Sigmoid colon (tissue), 6 donors: ENCODE measurements at regions not wholly inside any gene's neighbourhood (a gene's known extent, or its start where the extent isn't known, plus 50 kb on each side); places are given as distances from the start of the nearest gene placed in this dataset.

Experiments used
- DNase-seq: peaks from one replicate; pipeline ENCODE4 v3.0.0-alpha.2; 2019
- H3K27ac ChIP-seq, 4 donors: fragments of 200-600 bp; sonication (generic); one replicate each; pipeline ENCODE4 v1.5.1; 2016 to 2019; ENCODE audit warnings: mild to moderate bottlenecking in 1 of 4
- H3K27me3 ChIP-seq, 3 donors: fragments of 200-600 bp; sonication (generic); one replicate each; pipeline ENCODE4 v1.5.1; 2019; ENCODE audit warnings: mild to moderate bottlenecking in 1 of 3
- H3K36me3 ChIP-seq, 4 donors: fragments of 200-600 bp; sonication (generic); one replicate each; pipeline ENCODE4 v1.5.1; 2016 to 2019
- H3K4me1 ChIP-seq, 4 donors: fragments of 200-600 bp; sonication (generic); one replicate each; pipeline ENCODE4 v1.5.1; 2017 to 2019
- H3K4me3 ChIP-seq, 4 donors: fragments of 200-600 bp; sonication (generic); one replicate each; pipeline ENCODE4 v1.5.1; 2017 to 2019; ENCODE audit warnings: mild to moderate bottlenecking in 2 of 4, moderate library complexity in 1 of 4
- H3K9me3 ChIP-seq, 4 donors: fragments of 200-600 bp in 3 of 4; sonication (generic) in 3 of 4; one replicate each; pipeline versions ENCODE4 v1.5.1 to v1.6.1; 2013 to 2019
- CTCF ChIP-seq, 4 experiments: fragments of 450-650 bp in 3 of 4; fragments of 200-600 bp in 1 of 4; IDR thresholded peaks; one replicate each; pipeline ENCODE4 v1.5.1; 2016 to 2019; ENCODE audit warnings: antibody characterized with exemption in 4 of 4, mild to moderate bottlenecking in 3 of 4, moderate library complexity in 2 of 4
- EP300 ChIP-seq, 4 donors: sonication (generic); formaldehyde crosslinking; IDR thresholded peaks; one replicate each; pipeline ENCODE4 v1.6.1; 2017; ENCODE audit warnings: antibody characterized with exemption in 4 of 4
- POLR2A ChIP-seq, 2 donors: fragments of 450-650 bp; IDR thresholded peaks; one replicate each; pipeline ENCODE4 v1.6.1; 2016; ENCODE audit warnings: antibody characterized with exemption in 2 of 2, mild to moderate bottlenecking in 2 of 2, moderate library complexity in 2 of 2
- POLR2AphosphoS5 ChIP-seq, 4 donors: sonication (generic); formaldehyde crosslinking; IDR thresholded peaks; one replicate each; pipeline ENCODE4 v1.6.1; 2017; ENCODE audit warnings: antibody characterized with exemption in 4 of 4
- WGBS, 2 donors: extraction: QIAGEN DNeasy Blood & Tissue Kit; methylation state at CpG; one replicate each; pipeline ENCODE4 v1.1.7; 2013; 5-methylcytosine and 5-hydroxymethylcytosine counted together
- intact Hi-C: fragments of 100-400 bp; cut with DNase I; formaldehyde crosslinking; loops from one replicate; pipeline ENCODE4 v1.15.1; 2023
- donor health status: healthy with polysubstance abuse.
- donor health status: healthy.

GRCh38 chr12:105705235-105705634 lies 374.7 kb downstream of the C12orf75 start:
- no peak overlapping the region for H3K4me3 ChIP-seq
- no peaks in the 10 kb centered on the region for H3K4me1 ChIP-seq
- no peaks in the 10 kb centered on the region for H3K27me3 ChIP-seq
- 62 to 82% methylated on average over 8 of the region's 8 CpGs for WGBS, 2 donors
- no peaks in the 10 kb centered on the region for H3K36me3 ChIP-seq
- H3K9me3 ChIP-seq = no peaks in the 10 kb centered on the region
- TF ChIP-seq CTCF (IDR thresholded peaks at IDR 0.05) (no peak), POLR2AphosphoS5 (IDR thresholded peaks at IDR 0.05) (no peak), POLR2A (IDR thresholded peaks at IDR 0.05) (no peak), EP300 (IDR thresholded peaks at IDR 0.05) (no peak)
- no peak overlapping the region for H3K27ac ChIP-seq
- intact Hi-C loops = loop anchor here (5.0 kb wide), 1 partner anchor 517 kb away; no protein-coding TSS in a partner anchor
- no peak for DNase-seq

GRCh38 chr12:105705765-105706164 lies 375.3 kb downstream of the C12orf75 start:
- 23 to 33% methylated on average over 7 of the region's 7 CpGs for WGBS, 2 donors
- no peaks in the 10 kb centered on the region for H3K27me3 ChIP-seq
- no peaks in the 10 kb centered on the region for H3K9me3 ChIP-seq
- no peak overlapping the region for H3K4me3 ChIP-seq
- DNase-seq = peak; percentile 69
- no peak overlapping the region for H3K27ac ChIP-seq
- intact Hi-C loops = loop anchor here (2.0 to 5.0 kb wide), 2 partner anchors 431 to 517 kb away; no protein-coding TSS in a partner anchor
- TF ChIP-seq CTCF (IDR thresholded peaks at IDR 0.05) = peak; percentile 24 to 62 (median 50)
- no peak for TF ChIP-seq POLR2AphosphoS5 (IDR thresholded peaks at IDR 0.05)
- no peaks in the 10 kb centered on the region for H3K4me1 ChIP-seq
- no peaks in the 10 kb centered on the region for H3K36me3 ChIP-seq

GRCh38 chr12:105706321-105706972 lies 376.0 kb downstream of the C12orf75 start:
- no peaks in the 10 kb centered on the region for H3K36me3 ChIP-seq
- no peak for TF ChIP-seq POLR2AphosphoS5 (IDR thresholded peaks at IDR 0.05)
- no peak for TF ChIP-seq POLR2A (IDR thresholded peaks at IDR 0.05)
- TF ChIP-seq EP300 (IDR thresholded peaks at IDR 0.05) = no peak
- no peak for TF ChIP-seq CTCF (IDR thresholded peaks at IDR 0.05)
- H3K27ac ChIP-seq = no peak overlapping the region
- WGBS, 2 donors = 89 to 94% methylated on average over 8 of the region's 8 CpGs
- no peak overlapping the region for H3K4me3 ChIP-seq
- no peaks in the 10 kb centered on the region for H3K4me1 ChIP-seq
- H3K27me3 ChIP-seq = no peaks in the 10 kb centered on the region
- no peaks in the 10 kb centered on the region for H3K9me3 ChIP-seq
- intact Hi-C loops = loop anchor here (2.0 to 5.0 kb wide), 2 partner anchors 430 to 516 kb away; no protein-coding TSS in a partner anchor
- no peak for DNase-seq

GRCh38 chr12:105706973-105707334 lies 376.5 kb downstream of the C12orf75 start:
- WGBS, 2 donors = 84 to 92% methylated on average over 3 of the region's 3 CpGs
- no peak overlapping the region for H3K4me3 ChIP-seq
- intact Hi-C loops = loop anchor here (2.0 to 5.0 kb wide), 2 partner anchors 430 to 515 kb away; no protein-coding TSS in a partner anchor

More at GRCh38 chr12:105706973-105707334, 376.5 kb downstream of the C12orf75 start:
- Histone ChIP-seq H3K4me1 (no peaks in the 10 kb centered on the region), H3K27ac (no peak overlapping the region), H3K27me3 (no peaks in the 10 kb centered on the region), H3K9me3 (no peaks in the 10 kb centered on the region), H3K36me3 (no peaks in the 10 kb centered on the region)
- no peak for TF ChIP-seq POLR2AphosphoS5 (IDR thresholded peaks at IDR 0.05)
- TF ChIP-seq POLR2A (IDR thresholded peaks at IDR 0.05) = no peak
- TF ChIP-seq CTCF (IDR thresholded peaks at IDR 0.05) = no peak
- TF ChIP-seq EP300 (IDR thresholded peaks at IDR 0.05) = no peak
- no peak for DNase-seq
